GM18505 (cell line): ENCODE measurements at regions not wholly inside any gene's neighbourhood (a gene's known extent, or its start where the extent isn't known, plus 50 kb on each side); places are given as distances from the start of the nearest gene placed in this dataset.

Experiments
- ATAC-seq: cut with Tn5 transposase; IDR thresholded peaks from one replicate; pipeline ENCODE4 v1.9.1; 2021; ENCODE audit not compliant: unreplicated experiment
- POLR2A ChIP-seq: IDR thresholded peaks from 4 replicates; pipeline ENCODE4 v1.6.1; 2011; ENCODE audit warnings: borderline replicate concordance; ENCODE audit not compliant: insufficient read depth, insufficient read length; ENCODE audit errors: extremely low read depth

DNA sequence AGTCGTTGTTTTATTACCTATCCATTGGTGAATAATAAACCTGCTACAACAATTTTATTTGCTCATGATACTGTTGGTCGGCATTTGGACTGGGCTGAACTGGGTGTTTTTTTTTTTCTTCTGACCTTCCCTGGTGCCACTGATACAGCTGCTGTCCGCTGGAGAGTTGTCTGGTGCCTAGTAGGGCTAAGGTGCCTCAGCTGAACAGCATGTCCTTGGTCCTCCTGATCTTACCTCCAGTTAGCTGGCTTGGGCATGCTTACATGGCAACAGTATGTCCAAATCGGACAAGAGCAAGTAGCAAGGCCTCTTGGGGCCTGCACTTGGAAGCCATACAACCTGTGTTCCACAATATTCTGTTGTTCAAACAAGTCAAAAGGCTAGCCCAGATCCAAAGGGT, 563.4 kb downstream of the BMP2 start:
- no peak for TF ChIP-seq POLR2A
- no peak for ATAC-seq

- ATAC-seq, result no peak
- TF ChIP-seq POLR2A, result no peak
Observed at GRCh38 chr20:7332169-7332568, 564.7 kb downstream of the BMP2 start.

DNA sequence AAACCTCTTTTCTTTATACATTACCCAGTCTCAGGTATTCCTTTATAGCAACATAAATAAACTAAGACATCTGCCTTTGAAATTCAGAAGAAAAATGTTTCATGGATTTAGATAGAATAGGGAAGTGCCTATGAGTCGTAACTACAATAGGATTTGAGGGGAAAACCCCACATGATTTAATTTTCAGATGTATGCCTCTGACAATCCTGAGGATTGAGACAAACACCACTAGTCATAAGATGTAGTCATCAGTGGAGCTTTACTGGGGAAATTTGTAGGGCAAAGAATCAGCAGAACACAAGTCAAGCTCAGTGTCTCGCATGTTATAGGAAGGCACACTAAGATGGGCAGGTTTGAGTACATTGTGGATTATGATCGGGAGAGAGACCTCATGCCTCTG, 566.4 kb downstream of the BMP2 start:
- no peak for TF ChIP-seq POLR2A
- ATAC-seq, result no peak

- TF ChIP-seq POLR2A, result no peak
- no peak for ATAC-seq
Observed at GRCh38 chr20:7346026-7346425, 578.5 kb downstream of the BMP2 start.

- ATAC-seq, result no peak
- TF ChIP-seq POLR2A, result no peak
Observed at GRCh38 chr20:7346562-7346961, 579.1 kb downstream of the BMP2 start.

DNA sequence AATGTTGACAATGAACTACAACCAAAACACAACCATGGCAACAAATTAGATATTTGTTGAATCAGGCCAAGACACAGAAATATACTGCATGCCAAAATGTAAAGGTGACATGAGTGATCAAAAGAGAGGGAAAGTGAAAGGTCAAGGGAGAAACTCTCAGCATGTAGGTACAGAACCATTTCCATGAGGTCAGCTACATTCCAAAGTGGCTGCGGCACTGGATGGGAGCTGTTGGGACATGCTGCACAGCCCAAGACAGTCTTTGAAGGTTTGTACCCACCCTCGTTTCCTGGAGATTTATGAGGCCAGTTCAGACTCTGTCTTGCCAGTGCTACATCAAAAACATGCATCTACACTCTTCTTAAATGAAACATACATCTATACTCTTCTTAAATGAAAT, 579.9 kb downstream of the BMP2 start:
- no peak for TF ChIP-seq POLR2A
- ATAC-seq, result no peak

DNA sequence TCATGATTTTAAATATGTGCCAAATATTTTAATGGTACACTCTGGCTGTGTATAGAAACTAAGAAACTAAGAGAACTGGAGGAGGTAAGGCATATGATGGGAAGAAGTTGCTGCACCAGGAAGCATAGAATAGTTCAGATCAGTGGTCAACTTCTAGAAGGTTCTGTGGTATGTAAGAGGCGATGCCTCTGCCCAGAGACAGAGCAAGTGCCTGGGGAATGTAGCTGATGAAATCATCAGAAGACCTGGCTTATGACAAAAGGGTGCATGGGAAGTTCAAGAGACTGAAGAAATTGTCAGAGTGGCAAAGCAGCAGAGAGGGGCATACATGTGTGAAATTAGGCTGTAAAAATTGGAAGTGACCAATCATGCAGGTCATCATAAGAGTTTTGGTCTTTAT, 580.8 kb downstream of the BMP2 start:
- no peak for ATAC-seq
- TF ChIP-seq POLR2A, result no peak

DNA sequence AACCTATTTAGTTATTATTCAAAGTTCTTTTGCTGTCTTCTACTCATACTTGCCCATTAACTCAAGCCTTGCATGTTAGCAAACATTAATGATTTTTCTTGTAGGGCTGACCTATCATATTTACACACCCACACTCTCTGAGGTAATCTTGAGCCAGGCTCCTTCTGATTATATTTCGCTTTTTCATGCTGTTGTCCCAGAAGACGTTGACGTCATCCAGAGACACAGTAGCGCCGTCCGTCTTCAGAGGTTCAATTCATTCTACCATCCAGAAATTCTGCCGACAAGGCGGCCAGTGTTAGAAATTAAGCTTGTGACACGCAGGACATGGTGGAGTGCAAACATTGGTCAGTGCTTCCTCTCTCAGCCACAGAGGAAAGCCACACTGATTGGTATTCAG, 584.7 kb downstream of the BMP2 start:
- ATAC-seq, result no peak
- TF ChIP-seq POLR2A, result no peak

GRCh38 chr20:7355051-7355450, 585.2 kb downstream of the HAO1 start:
- no peak for TF ChIP-seq POLR2A
- no peak for ATAC-seq

GRCh38 chr20:7358670-7359069, 581.6 kb downstream of the HAO1 start:
- no peak for ATAC-seq

GRCh38 chr20:7359739-7360138, 580.5 kb downstream of the HAO1 start:
- no peak for ATAC-seq
- TF ChIP-seq POLR2A, result no peak

More at GRCh38 chr20:7358670-7359069, 581.6 kb downstream of the HAO1 start:
- TF ChIP-seq POLR2A, result no peak

- no peak for ATAC-seq
- TF ChIP-seq POLR2A, result no peak
Observed at GRCh38 chr20:7361321-7361720, 578.9 kb downstream of the HAO1 start.

DNA sequence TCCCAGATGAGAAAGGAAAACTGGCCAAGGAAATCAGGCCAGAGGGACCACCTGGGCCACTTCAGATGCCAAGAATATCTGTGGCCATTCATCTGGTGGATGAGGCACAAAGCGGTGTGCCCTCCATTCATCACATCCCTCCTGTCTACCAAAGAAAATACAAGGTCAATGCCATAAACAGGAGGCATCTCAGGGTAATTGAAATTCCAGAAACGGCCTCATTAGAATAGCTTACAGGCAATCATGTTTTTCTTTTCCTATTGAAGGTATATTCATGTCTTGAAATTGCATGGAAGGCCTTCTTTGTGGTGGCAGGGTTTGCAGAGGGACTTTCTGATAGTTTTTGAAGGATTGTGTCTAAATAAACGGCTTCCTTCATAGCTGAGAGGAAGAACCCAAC, 578.3 kb downstream of the HAO1 start:
- ATAC-seq, result no peak
- no peak for TF ChIP-seq POLR2A

- no peak for ATAC-seq
- TF ChIP-seq POLR2A, result no peak
Observed at GRCh38 chr20:7362601-7363000, 577.7 kb downstream of the HAO1 start.

- no peak for ATAC-seq
- TF ChIP-seq POLR2A, result no peak
Observed at GRCh38 chr20:7366189-7366588, 574.1 kb downstream of the HAO1 start.
